Stimulated activated CD8-positive, alpha-beta memory T cell treated with anti-CD3 and anti-CD28 coated beads, Interleukin-12 subunit alpha, Interleukin-12 subunit beta, amount 100 ng/mL, for 1 hour (primary cell): ENCODE measurements at regions not wholly inside any gene's neighbourhood (a gene's known extent, or its start where the extent isn't known, plus 50 kb on each side); places are given as distances from the start of the nearest gene placed in this dataset.
A peak's percentile ranks its signal among the peaks of the same experiment; 100 is the strongest.
"Not testable (repeated sequence)": the region's sequence is repeated elsewhere in the genome, so short reads cannot be mapped to it uniquely, and the experiment has no call there.

ENCODE experiments used
- DNase-seq: peaks from one replicate; pipeline ENCODE4 v3.0.0-alpha.2; 2020; ENCODE audit warnings: low read depth

- DNase-seq, result no peak
These were observed 155.5 kb downstream of the ZFP36L2 start for GRCh38 chr2:43070676-43071502.

- DNase-seq, result no peak
These were observed 156.4 kb downstream of the ZFP36L2 start for GRCh38 chr2:43070030-43070429.

GRCh38 chr2:43068631-43069517 lies 157.5 kb downstream of the ZFP36L2 start:
- no peak for DNase-seq

- no peak for DNase-seq
These were observed 158.3 kb downstream of the ZFP36L2 start for GRCh38 chr2:43068041-43068533.

- DNase-seq, result no peak
These were observed 159.0 kb downstream of the ZFP36L2 start for GRCh38 chr2:43067254-43068040.

- not testable (repeated sequence) for DNase-seq
These were observed 159.7 kb downstream of the ZFP36L2 start for GRCh38 chr2:43066541-43067253.

GRCh38 chr2:43065871-43066270 lies 160.5 kb downstream of the ZFP36L2 start:
- no peak for DNase-seq

- no peak for DNase-seq
These were observed 161.4 kb downstream of the ZFP36L2 start for GRCh38 chr2:43065036-43065435.

GRCh38 chr2:43063096-43063495 lies 163.3 kb downstream of the ZFP36L2 start:
- DNase-seq, result not testable (repeated sequence)

GRCh38 chr2:43062058-43062457 lies 164.3 kb downstream of the ZFP36L2 start:
- no peak for DNase-seq

GRCh38 chr2:43060390-43061016 lies 165.9 kb downstream of the ZFP36L2 start:
- no peak for DNase-seq

GRCh38 chr2:43059183-43059897 lies 167.1 kb downstream of the ZFP36L2 start:
- peak; percentile 12 for DNase-seq

GRCh38 chr2:43058726-43059110 lies 167.7 kb downstream of the ZFP36L2 start:
- no peak for DNase-seq

GRCh38 chr2:43057742-43058725 lies 168.4 kb downstream of the ZFP36L2 start:
- DNase-seq, result no peak

GRCh38 chr2:43057026-43057741 lies 169.2 kb downstream of the ZFP36L2 start:
- DNase-seq, result no peak

- no peak for DNase-seq
These were observed 170.4 kb downstream of the ZFP36L2 start for GRCh38 chr2:43055985-43056384.

- no peak for DNase-seq
These were observed 171.1 kb downstream of the ZFP36L2 start for GRCh38 chr2:43055086-43055912.
